Retinal pigment epithelial cell (primary cell): ENCODE measurements at regions not wholly inside any gene's neighbourhood (a gene's known extent, or its start where the extent isn't known, plus 50 kb on each side); places are given as distances from the start of the nearest gene placed in this dataset.

Source experiments
- DNase-seq: peaks from one replicate; pipeline ENCODE4 v3.0.0-alpha.2; 2010; ENCODE audit warnings: low read depth
- H3K4me3 ChIP-seq: 2 replicates; pipeline ENCODE4 v1.5.1; 2011; ENCODE audit warnings: mild to moderate bottlenecking, low read length, control low read depth, moderate library complexity
- CTCF ChIP-seq: conservative IDR thresholded peaks from 2 replicates; pipeline ENCODE4 v1.5.1; 2011; ENCODE audit warnings: low read depth, low read length, control low read depth, inconsistent platforms

DNA sequence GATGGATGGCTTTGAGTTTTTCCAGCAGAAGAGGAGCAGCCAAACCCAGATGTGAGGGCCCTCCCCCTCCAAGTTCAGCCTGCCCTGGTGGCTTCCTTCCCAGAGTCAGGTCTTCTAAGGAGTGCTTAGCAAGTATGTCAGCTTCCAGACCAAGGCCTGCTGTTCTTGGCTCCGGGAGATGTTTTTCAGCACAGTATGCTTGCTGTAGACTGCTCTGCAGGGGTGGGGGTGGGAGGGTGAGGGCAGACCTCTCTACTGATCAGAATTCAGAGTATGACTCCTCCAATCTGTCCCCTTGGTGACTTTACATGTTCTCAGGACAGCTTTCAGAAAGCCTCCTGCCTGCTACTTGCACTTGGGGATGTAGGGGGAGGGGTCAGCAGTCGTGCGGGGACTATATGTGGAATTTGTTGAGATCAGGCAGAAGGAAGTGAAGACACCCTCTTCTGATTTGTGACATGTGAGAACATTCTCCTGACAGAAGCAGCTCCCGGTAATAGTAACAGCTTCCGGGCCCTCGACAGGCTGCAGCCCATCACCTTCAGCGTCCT, 516.4 kb upstream of the ZMIZ1 start:
- H3K4me3 ChIP-seq = no peak overlapping the region
- DNase-seq = no peak
- TF ChIP-seq CTCF = no peak

GRCh38 chr10:78553792-78554191, 515.0 kb upstream of the ZMIZ1 start:
- H3K4me3 ChIP-seq = no peak overlapping the region
- no peak for DNase-seq
- no peak for TF ChIP-seq CTCF

- H3K4me3 ChIP-seq = no peak overlapping the region
- no peak for DNase-seq
- no peak for TF ChIP-seq CTCF
Observed at GRCh38 chr10:78555128-78555527, 513.6 kb upstream of the ZMIZ1 start.

DNA sequence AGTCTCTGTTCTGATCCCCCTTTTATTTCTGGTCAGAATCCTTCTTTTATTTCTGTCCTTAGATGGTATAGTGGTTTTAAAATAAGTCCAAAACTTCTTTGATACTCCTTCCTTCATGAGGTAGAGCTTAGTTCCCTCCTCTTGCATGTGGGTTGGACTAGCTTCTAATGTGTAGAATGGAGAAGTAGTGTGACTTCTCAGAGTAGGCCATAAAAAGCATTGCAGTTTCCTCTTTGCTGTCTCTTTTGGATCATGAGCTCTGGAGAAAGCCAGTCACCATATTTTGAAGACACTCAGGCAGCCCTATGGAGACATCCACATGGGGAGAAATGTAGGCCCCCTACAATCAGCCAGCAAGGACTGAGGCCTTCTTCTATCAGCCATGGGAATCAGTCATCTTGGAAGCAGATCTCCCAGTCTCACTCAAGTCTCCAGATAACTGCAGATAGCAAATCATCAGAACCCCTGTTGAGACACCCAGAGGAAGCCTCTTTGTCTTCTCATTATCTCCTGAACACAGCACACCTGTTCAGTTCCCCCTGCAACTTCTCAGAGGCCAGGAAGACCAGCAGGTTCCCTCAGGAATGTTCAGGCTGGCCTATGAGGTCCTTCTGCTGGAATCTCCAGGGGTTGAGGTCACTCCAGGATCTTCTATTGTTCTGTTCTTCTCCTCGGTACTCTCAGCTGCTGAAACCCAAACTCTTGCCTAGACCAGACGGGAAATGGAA, 511.9 kb upstream of the ZMIZ1 start:
- no peak overlapping the region for H3K4me3 ChIP-seq
- no peak for TF ChIP-seq CTCF

DNA sequence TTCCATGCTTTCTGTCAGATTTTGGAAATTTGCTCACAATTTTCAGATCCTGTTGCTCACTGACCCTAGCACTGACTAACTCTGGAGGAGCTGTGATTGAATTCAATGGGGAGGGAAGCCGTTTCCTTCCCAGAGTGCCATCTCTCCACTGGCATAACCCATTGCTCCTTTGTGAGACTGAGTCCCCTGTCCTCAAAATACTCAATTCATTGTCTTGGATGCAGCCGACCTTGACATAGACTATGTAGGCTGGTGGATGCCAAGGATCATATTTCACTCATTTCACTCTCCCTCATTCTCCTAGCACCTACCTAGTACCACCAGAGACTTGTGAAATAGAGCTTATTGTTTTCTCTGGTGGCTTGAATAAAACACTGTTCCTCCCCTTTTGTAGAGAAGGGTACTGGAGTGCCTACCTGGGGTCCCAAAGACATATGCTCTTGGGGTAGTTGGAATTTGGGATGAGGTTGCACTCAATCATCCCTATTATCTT, 511.3 kb upstream of the ZMIZ1 start:
- no peak for DNase-seq
- H3K4me3 ChIP-seq = no peak overlapping the region
- no peak for TF ChIP-seq CTCF

More for the DNA sequence above, 511.9 kb upstream of the ZMIZ1 start:
- no peak for DNase-seq

DNA sequence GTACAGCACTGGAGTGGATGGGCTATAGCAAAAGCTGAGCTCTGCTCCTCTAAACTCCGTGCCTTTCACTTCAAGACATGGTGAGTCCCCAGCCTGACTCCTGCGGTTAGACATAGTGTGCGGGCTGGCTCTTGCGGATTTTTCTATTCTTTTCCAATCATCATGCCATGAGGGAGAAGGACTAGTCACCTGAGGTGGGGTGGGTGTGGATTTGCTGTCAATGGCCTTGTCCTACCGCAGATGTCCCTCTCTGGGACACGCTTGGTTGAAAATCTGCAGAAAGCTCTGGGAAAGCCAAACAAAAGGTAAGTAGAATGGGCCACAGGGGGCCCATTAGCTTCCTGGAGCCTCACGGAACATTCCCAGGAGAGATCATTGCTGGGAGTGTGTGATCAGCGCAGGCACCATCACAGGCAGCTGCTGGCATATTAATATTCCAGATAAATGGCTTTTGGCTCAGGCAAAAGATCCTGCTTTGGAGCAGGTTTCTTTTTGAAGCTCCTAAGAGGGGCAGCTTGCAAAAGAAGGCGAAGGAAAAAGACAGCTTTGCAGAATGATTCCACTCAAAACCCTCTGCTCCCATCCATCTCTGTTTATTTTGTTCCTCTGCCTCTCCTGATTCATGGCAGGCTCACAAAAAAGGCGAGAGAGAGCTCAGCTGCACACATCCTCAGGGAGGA, 509.0 kb upstream of the ZMIZ1 start:
- no peak for TF ChIP-seq CTCF
- H3K4me3 ChIP-seq = no peak overlapping the region
- no peak for DNase-seq
